ENCODE measurements at regions not wholly inside any gene's neighbourhood (a gene's known extent, or its start where the extent isn't known, plus 50 kb on each side); places are given as distances from the start of the nearest gene placed in this dataset.

DNA sequence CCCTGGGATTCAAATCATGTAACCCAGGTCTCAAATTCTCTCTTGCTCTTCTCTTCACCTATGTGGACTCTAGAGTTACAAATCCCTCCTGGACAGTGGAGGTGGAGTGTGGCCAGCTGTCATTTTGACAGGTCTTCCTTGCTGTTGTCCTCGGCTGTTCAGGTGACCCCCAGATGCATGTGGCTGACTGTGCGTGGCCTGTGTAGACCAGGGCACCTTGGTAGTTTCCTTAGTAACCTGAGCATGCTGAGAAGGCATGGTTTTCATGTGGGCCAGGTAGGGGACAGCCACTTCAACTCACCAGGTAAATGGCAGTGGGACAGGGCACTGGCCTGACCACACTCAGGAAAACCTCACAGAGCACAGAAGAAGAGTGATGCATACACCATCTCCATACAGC is 155.0 kb upstream of the TSHZ3 start:
- H3K4me3 ChIP-seq (ENCODE audit: low read depth, low read length) = no peak overlapping the region
- TF ChIP-seq, protein P1, sequence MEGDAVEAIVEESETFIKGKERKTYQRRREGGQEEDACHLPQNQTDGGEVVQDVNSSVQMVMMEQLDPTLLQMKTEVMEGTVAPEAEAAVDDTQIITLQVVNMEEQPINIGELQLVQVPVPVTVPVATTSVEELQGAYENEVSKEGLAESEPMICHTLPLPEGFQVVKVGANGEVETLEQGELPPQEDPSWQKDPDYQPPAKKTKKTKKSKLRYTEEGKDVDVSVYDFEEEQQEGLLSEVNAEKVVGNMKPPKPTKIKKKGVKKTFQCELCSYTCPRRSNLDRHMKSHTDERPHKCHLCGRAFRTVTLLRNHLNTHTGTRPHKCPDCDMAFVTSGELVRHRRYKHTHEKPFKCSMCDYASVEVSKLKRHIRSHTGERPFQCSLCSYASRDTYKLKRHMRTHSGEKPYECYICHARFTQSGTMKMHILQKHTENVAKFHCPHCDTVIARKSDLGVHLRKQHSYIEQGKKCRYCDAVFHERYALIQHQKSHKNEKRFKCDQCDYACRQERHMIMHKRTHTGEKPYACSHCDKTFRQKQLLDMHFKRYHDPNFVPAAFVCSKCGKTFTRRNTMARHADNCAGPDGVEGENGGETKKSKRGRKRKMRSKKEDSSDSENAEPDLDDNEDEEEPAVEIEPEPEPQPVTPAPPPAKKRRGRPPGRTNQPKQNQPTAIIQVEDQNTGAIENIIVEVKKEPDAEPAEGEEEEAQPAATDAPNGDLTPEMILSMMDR (IDR thresholded peaks at IDR 0.05; ENCODE audit: insufficient read depth, low read length) = no peak
- DNase-seq (ENCODE audit: low read depth) = no peak

DNA sequence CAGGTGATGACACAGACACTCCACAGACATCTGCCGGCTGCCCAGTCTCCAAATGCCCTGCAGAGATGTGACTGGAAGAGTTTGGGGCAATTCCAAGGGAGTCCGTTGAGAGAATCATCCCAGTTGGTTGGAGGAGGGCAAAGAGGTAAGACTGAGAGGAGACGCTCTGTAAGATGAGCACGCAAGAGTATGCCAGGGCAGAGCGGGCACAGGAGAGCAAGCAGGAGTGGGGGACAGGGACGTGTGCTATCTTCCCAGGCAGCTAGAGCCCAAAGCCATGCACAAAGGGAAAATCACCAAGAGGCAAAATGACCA is 156.3 kb upstream of the TSHZ3 start:
- DNase-seq (ENCODE audit: low read depth) = no peak
- TF ChIP-seq, protein P1 (IDR thresholded peaks at IDR 0.05; ENCODE audit: insufficient read depth, low read length) = no peak
- no peak overlapping the region for H3K4me3 ChIP-seq (ENCODE audit: low read depth, low read length)

DNA sequence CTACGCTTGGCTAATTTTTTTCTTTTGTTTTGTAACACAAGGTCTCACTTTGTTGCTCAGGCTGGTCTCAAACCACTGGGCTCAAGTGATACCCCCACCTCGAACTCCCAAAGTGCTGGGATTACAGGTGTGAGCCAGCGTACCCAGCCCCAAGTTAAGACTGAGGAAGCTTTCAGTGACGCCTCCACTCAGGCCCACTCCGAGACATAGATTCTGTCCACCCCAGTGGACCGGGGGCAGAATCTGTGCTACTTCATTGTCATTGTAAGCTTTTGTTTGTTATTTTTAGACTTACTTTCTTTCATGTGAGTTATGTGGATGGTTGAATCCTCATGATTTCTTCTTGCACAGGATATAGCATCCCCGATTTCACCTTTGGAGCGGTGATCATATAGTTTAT is 156.9 kb upstream of the TSHZ3 start:
- TF ChIP-seq, protein P1 (IDR thresholded peaks at IDR 0.05; ENCODE audit: insufficient read depth, low read length) = no peak
- no peak for DNase-seq (ENCODE audit: low read depth)
- no peak overlapping the region for H3K4me3 ChIP-seq (ENCODE audit: low read depth, low read length)

DNA sequence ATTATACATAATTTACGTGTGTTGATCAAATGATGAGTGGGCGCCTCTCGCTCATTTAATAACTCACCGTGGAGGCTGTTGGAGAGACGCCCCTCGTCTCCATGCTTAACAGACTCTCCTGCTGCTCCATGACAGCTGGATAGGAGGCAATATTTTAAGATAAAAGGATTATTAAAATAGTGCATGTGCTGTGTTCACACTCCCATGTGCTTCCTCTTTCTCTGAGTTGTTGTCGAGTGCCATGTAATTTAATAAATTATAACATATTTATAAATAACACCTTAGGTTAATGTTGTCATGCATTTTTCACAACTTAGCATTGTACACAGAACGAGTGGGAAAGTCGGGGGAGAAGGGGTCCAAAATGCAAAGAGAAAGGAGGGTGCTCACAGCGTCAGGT is 161.4 kb upstream of the TSHZ3 start:
- no peak overlapping the region for H3K4me3 ChIP-seq (ENCODE audit: low read depth, low read length)
- TF ChIP-seq, protein P1 (IDR thresholded peaks at IDR 0.05; ENCODE audit: insufficient read depth, low read length) = no peak
- DNase-seq (ENCODE audit: low read depth) = no peak

DNA sequence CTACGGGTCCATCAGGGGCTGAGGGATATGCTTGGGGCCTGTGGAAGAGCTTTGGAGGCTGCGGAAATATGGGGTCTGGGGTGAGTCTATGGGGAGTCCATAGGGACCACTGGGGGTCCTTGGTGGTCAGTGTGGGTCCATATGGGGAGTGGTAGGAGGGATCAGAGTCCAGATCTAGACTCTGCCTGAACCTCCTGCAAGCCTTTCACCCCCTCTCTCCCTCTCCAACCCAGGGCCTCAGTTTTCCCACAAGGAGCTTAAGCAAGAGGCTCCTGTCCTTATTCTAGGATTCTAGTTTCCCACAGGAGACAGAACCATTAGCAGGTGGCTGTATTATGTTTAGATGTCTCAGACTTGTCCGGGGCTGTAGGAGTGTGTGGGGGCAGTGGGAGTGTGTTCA is 161.9 kb upstream of the TSHZ3 start:
- no peak overlapping the region for H3K4me3 ChIP-seq (ENCODE audit: low read depth, low read length)
- TF ChIP-seq, protein P1 (IDR thresholded peaks at IDR 0.05; ENCODE audit: insufficient read depth, low read length) = no peak
- DNase-seq (ENCODE audit: low read depth) = no peak

DNA sequence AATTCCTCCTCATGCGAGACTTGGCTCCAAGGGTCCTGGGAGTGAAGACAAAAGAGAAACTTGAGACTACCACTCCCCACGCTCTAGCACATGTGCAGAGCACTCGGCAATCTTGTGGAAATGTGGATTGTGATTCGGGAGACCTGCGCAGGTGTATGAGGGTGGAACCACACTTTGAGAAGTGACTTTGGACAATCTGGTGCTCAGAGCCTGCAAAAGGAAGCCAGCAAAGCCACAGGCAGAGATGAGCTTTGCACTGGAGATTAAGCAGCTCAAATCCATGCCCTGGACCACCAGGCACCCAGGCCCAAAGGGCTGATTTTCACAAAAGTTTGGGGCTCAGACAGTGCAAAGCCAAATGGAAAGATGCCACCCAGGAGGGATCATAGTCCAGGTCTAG is 162.5 kb upstream of the TSHZ3 start:
- TF ChIP-seq, protein P1 (IDR thresholded peaks at IDR 0.05; ENCODE audit: insufficient read depth, low read length) = no peak
- H3K4me3 ChIP-seq (ENCODE audit: low read depth, low read length) = no peak overlapping the region
- DNase-seq (ENCODE audit: low read depth) = no peak

DNA sequence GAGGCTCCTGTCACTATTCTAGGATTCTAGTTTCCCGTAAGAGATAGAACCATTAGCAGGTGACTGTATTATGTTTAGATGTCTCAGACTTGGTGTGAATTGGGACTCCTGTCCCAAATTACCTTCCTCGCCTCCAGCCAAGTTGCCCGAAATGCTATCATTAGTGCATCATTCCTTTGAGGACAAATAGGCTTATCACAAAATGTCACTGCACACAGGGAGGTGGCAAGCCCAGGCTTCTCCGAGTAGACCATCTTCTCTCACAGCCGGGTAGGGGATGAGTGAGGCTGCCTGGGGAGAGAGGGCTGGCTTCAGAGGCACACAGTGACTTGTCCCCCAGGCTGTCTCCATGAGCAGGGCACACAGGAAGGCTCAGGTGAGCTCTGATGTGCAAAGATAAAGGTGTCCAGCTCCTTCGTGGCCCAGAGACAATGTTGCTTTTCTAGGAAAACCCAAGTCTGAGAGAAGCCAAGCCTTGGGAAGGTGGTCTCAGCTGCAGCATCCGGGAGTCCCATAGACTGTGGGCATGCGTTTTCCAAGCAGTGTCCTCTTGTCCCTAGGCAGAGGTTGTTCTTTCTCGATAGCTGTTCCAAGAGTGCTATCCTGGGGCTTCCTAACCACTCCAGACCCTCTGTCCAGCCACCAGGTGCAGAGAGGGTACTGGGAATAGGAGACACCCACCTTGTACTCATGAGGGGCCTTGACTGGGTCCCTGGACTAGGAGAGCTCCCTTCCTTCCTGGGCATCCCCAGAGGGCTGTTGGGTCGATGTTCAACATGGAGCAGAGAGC is 163.1 kb upstream of the TSHZ3 start:
- H3K4me3 ChIP-seq (ENCODE audit: low read depth, low read length) = no peak overlapping the region
- no peak for DNase-seq (ENCODE audit: low read depth)
- TF ChIP-seq, protein P1 (IDR thresholded peaks at IDR 0.05; ENCODE audit: insufficient read depth, low read length) = no peak
